Keratinocyte (primary cell): ENCODE measurements at regions not wholly inside any gene's neighbourhood (a gene's known extent, or its start where the extent isn't known, plus 50 kb on each side); places are given as distances from the start of the nearest gene placed in this dataset.

Experiments used
- DNase-seq: peaks from one replicate; pipeline ENCODE4 v3.0.0-alpha.2; 2011; ENCODE audit warnings: low read depth, missing footprints, low spot score
- FAIRE-seq: peaks from 2 replicates; lab custom pipeline; 2011; peaks lifted over from hg19 to GRCh38; lab: Jason Lieb, UNC
- H2AFZ ChIP-seq: 2 replicates; pipeline ENCODE4 v1.6.0; 2012; ENCODE audit warnings: low read length, control low read depth, inconsistent platforms; ENCODE audit not compliant: control insufficient read depth
- H3K27ac ChIP-seq: 2 replicates; pipeline ENCODE4 v1.5.1; 2011; ENCODE audit warnings: low read length; ENCODE audit not compliant: control insufficient read depth, insufficient read depth
- H3K27me3 ChIP-seq: 3 replicates; pipeline ENCODE4 v1.6.0; 2011; ENCODE audit warnings: low read length; ENCODE audit not compliant: control insufficient read depth, insufficient read depth; ENCODE audit errors: extremely low read depth
- H3K36me3 ChIP-seq, 2 experiments: 2 replicates in 1 of 2; 3 replicates in 1 of 2; pipeline ENCODE4 v1.5.1; 2011; ENCODE audit warnings: low read length in 2 of 2, mild to moderate bottlenecking in 1 of 2; ENCODE audit not compliant: control insufficient read depth in 2 of 2, insufficient read depth in 2 of 2; ENCODE audit errors: extremely low read depth in 1 of 2
- H3K4me1 ChIP-seq: 3 replicates; pipeline ENCODE4 v1.5.1; 2011; ENCODE audit warnings: low read length; ENCODE audit not compliant: control insufficient read depth, insufficient read depth; ENCODE audit errors: extremely low read depth
- H3K4me2 ChIP-seq: 3 replicates; pipeline ENCODE4 v1.6.0; 2011; ENCODE audit warnings: low read depth, low read length; ENCODE audit not compliant: control insufficient read depth, insufficient read depth; ENCODE audit errors: extremely low read depth
- H3K4me3 ChIP-seq, 3 experiments: fragments of 200-600 bp in 1 of 3; sonication (generic) in 1 of 3; 2 replicates in 2 of 3; 3 replicates in 1 of 3; pipeline ENCODE4 v1.5.1; 2011 to 2016; ENCODE audit warnings: low read length in 3 of 3, mild to moderate bottlenecking in 3 of 3, control low read depth in 2 of 3, inconsistent platforms in 1 of 3, low read depth in 1 of 3, mixed read lengths in 1 of 3, mixed run types in 1 of 3, moderate library complexity in 1 of 3; ENCODE audit not compliant: control insufficient read depth in 2 of 3, insufficient read depth in 2 of 3; ENCODE audit errors: extremely low read depth in 1 of 3
- H3K79me2 ChIP-seq: 2 replicates; pipeline ENCODE4 v1.6.0; 2012; ENCODE audit warnings: low read length; ENCODE audit not compliant: control insufficient read depth, insufficient read depth
- H3K9ac ChIP-seq: 3 replicates; pipeline ENCODE4 v1.6.0; 2011; ENCODE audit warnings: low read length; ENCODE audit not compliant: control insufficient read depth, insufficient read depth; ENCODE audit errors: extremely low read depth
- H3K9me1 ChIP-seq: 3 replicates; pipeline ENCODE4 v1.6.0; 2011; ENCODE audit warnings: low read length; ENCODE audit not compliant: control insufficient read depth, insufficient read depth; ENCODE audit errors: extremely low read depth
- H3K9me3 ChIP-seq: 2 replicates; pipeline ENCODE4 v1.5.1; 2012; ENCODE audit warnings: low read depth, low read length; ENCODE audit not compliant: control insufficient read depth
- H4K20me1 ChIP-seq: 3 replicates; pipeline ENCODE4 v1.6.0; 2011; ENCODE audit warnings: low read length; ENCODE audit not compliant: control insufficient read depth, insufficient read depth; ENCODE audit errors: extremely low read depth
- EZH2 ChIP-seq: IDR thresholded peaks from one replicate; pipeline ENCODE4 v1.6.1; 2012; ENCODE audit warnings: inconsistent platforms, mild to moderate bottlenecking, low read length, moderate library complexity
- dilution Hi-C: fragments of 300-500 bp; cut with MboI; formaldehyde crosslinking; loops from one replicate; pipeline ENCODE4 v1.7.0; 2020; ENCODE audit warnings: low sequenced_read_pairs; ENCODE audit not compliant: extremely low pct_ligation_motif_present
- TF ChIP-seq, protein P1 (sequence below), 3 experiments: IDR thresholded peaks in 1 of 3; conservative IDR thresholded peaks in 1 of 3; optimal IDR thresholded peaks in 1 of 3; 2 replicates in 2 of 3; 3 replicates in 1 of 3; pipeline versions ENCODE3 to v1.5.1; 2011; ENCODE audit warnings: low read length in 3 of 3, mild to moderate bottlenecking in 3 of 3, moderate library complexity in 2 of 3, control low read depth in 1 of 3, inconsistent platforms in 1 of 3; ENCODE audit not compliant: insufficient read depth in 2 of 3; ENCODE audit errors: extremely low read depth in 1 of 3

DNA sequence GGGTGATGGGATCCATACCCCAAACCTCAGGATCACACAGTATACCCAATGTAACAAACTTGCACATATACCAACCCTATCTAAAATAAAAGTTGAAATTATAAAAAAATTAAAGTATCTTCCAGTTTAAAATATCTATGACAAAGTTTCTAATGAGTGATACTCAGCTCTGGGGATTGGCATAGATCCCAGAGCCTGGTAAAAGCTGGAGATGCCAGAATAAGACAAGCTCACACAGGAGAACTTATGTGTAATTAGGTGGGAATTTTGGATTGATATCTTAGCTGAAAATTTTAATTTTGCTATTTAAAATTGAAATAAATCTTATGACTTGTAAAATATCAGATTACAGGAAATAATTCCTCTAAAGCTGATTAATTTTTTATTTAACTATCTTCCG is 686.5 kb downstream of the GABRG1 start:
- Histone ChIP-seq H3K27ac (no peak overlapping the region), H3K9me1 (no peaks in the 10 kb centered on the region), H3K4me1 (no peaks in the 10 kb centered on the region), H3K36me3 (no peaks in the 10 kb centered on the region), H3K27me3 (no peaks in the 10 kb centered on the region), H4K20me1 (no peaks in the 10 kb centered on the region), H3K4me2 (no peak overlapping the region), H3K9me3 (no peaks in the 10 kb centered on the region), H2AFZ (no peak overlapping the region), H3K79me2 (no peaks in the 10 kb centered on the region), H3K4me3 (no peak overlapping the region), H3K9ac (no peak overlapping the region)
- no peak for FAIRE-seq
- no peak for DNase-seq
- dilution Hi-C loops = no loop called here
- TF ChIP-seq EZH2 = no peak
- TF ChIP-seq, protein P1, sequence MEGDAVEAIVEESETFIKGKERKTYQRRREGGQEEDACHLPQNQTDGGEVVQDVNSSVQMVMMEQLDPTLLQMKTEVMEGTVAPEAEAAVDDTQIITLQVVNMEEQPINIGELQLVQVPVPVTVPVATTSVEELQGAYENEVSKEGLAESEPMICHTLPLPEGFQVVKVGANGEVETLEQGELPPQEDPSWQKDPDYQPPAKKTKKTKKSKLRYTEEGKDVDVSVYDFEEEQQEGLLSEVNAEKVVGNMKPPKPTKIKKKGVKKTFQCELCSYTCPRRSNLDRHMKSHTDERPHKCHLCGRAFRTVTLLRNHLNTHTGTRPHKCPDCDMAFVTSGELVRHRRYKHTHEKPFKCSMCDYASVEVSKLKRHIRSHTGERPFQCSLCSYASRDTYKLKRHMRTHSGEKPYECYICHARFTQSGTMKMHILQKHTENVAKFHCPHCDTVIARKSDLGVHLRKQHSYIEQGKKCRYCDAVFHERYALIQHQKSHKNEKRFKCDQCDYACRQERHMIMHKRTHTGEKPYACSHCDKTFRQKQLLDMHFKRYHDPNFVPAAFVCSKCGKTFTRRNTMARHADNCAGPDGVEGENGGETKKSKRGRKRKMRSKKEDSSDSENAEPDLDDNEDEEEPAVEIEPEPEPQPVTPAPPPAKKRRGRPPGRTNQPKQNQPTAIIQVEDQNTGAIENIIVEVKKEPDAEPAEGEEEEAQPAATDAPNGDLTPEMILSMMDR (optimal IDR thresholded peaks at IDR 0.05 in 1 of 3, IDR thresholded peaks at IDR 0.05 in 1 of 3, conservative IDR thresholded peaks at IDR 0.05 in 1 of 3; ENCODE audit: extremely low read depth in 1 of 3, insufficient read depth in 2 of 3, low read length in 3 of 3) = no peak

DNA sequence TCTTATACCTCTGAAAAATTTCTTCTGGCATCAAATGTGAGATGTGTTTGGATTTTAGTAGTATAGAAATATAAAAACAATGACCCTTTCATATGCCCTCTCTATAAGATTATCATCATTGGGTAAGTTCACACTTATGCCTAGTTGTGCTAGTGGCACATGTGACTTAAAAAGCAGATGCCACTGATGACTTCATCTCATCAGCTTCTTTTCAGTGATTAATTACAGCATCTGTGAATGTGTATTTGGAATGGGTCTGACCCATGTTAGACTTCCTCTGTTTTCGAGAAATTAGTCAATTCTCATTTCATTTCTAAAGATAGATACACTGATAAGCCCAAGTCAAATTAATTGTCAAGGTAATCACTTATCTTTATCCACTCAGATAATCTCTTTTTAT is 698.7 kb downstream of the GABRG1 start:
- Histone ChIP-seq H3K27me3 (no peaks in the 10 kb centered on the region), H3K9ac (no peak overlapping the region), H3K36me3 (no peaks in the 10 kb centered on the region), H4K20me1 (no peaks in the 10 kb centered on the region), H2AFZ (no peak overlapping the region), H3K79me2 (no peaks in the 10 kb centered on the region), H3K4me1 (no peaks in the 10 kb centered on the region), H3K4me3 (no peak overlapping the region), H3K9me3 (no peaks in the 10 kb centered on the region), H3K9me1 (no peaks in the 10 kb centered on the region), H3K4me2 (no peak overlapping the region), H3K27ac (no peak overlapping the region)
- no peak for TF ChIP-seq EZH2
- TF ChIP-seq, protein P1 (optimal IDR thresholded peaks at IDR 0.05 in 1 of 3, IDR thresholded peaks at IDR 0.05 in 1 of 3, conservative IDR thresholded peaks at IDR 0.05 in 1 of 3; ENCODE audit: extremely low read depth in 1 of 3, insufficient read depth in 2 of 3, low read length in 3 of 3) = no peak
- DNase-seq = no peak
- FAIRE-seq = no peak
- dilution Hi-C loops = no loop called here
